ENCODE measurements at regions not wholly inside any gene's neighbourhood (a gene's known extent, or its start where the extent isn't known, plus 50 kb on each side); places are given as distances from the start of the nearest gene placed in this dataset.

DNA sequence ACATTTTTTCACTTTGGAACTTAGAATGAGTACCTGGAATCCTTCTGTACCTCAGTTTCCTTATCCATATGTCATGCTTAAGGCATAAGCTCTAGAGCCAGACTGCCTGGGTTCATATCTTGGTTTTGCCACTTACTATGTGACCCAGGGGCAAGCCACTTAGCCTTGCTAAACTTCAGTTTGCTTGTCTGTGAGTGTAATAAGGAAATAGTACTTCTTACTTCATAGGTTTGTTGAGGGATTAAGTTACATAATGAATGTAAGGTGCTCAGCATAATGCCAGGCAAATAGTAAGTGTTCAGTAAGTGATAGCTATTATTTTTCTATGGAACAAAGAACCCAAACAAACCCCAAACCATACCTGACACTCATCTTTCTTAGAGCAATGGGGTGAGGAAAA lies 225.1 kb downstream of the BCAT1 start:
- Histone ChIP-seq H3K27ac (ENCODE audit: low read depth, low read length) (no peak overlapping the region), H3K9ac (ENCODE audit: low read depth, low read length) (no peak overlapping the region)

DNA sequence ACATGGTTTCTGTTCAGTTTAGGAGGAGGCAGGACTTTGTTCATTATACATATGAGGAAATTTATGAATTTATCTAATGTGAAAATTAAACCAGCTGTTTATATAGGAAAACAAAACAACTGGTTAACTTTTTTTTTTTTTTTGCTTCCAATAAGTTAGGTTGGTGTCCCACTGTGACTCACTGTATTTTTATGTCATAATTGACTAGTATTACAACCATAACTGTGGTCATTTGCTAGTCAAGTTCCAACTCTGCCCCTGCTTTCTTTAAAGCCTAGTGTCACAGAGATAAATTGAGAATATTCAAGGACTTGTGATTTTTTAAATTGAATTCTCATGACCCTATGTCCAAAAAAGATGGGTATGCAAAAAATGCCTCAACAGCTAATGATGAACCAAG lies 227.7 kb downstream of the BCAT1 start:
- Histone ChIP-seq H3K27me3 (ENCODE audit: control insufficient read depth, insufficient read depth, low read length) (no peaks in the 10 kb centered on the region), H3K9me3 (ENCODE audit: control insufficient read depth, insufficient read depth, low read length) (0 out of 2 replicates have a peak, but pooled peaks cover 3% of the 10 kb centered on the region), H3K4me1 (ENCODE audit: control insufficient read depth, insufficient read depth, low read length) (no peaks in the 10 kb centered on the region), H3K27ac (ENCODE audit: low read depth, low read length) (no peak overlapping the region), H3K4me3 (ENCODE audit: low read depth, low read length) (no peak overlapping the region), H3K9ac (ENCODE audit: low read depth, low read length) (no peak overlapping the region), H3K36me3 (ENCODE audit: control insufficient read depth, insufficient read depth, low read length) (no peaks in the 10 kb centered on the region)

More for the DNA sequence above, 225.1 kb downstream of the BCAT1 start:
- 0 out of 2 replicates have a peak, but pooled peaks cover 3% of the 10 kb centered on the region for H3K9me3 ChIP-seq (ENCODE audit: control insufficient read depth, insufficient read depth, low read length)
- no peaks in the 10 kb centered on the region for H3K4me1 ChIP-seq (ENCODE audit: control insufficient read depth, insufficient read depth, low read length)
- H3K4me3 ChIP-seq (ENCODE audit: low read depth, low read length), result no peak overlapping the region
- H3K36me3 ChIP-seq (ENCODE audit: control insufficient read depth, insufficient read depth, low read length), result no peaks in the 10 kb centered on the region
- no peaks in the 10 kb centered on the region for H3K27me3 ChIP-seq (ENCODE audit: control insufficient read depth, insufficient read depth, low read length)

- no peaks in the 10 kb centered on the region for H3K36me3 ChIP-seq (ENCODE audit: control insufficient read depth, insufficient read depth, low read length)
- H3K4me3 ChIP-seq (ENCODE audit: low read depth, low read length), result no peak overlapping the region
- no peaks in the 10 kb centered on the region for H3K27me3 ChIP-seq (ENCODE audit: control insufficient read depth, insufficient read depth, low read length)
- H3K9me3 ChIP-seq (ENCODE audit: control insufficient read depth, insufficient read depth, low read length), result 0 out of 2 replicates have a peak, but pooled peaks cover 3% of the 10 kb centered on the region
- H3K27ac ChIP-seq (ENCODE audit: low read depth, low read length), result no peak overlapping the region
- no peak overlapping the region for H3K9ac ChIP-seq (ENCODE audit: low read depth, low read length)
- no peaks in the 10 kb centered on the region for H3K4me1 ChIP-seq (ENCODE audit: control insufficient read depth, insufficient read depth, low read length)
These were observed 229.6 kb downstream of the BCAT1 start for GRCh38 chr12:24719293-24719721.

- H3K9ac ChIP-seq (ENCODE audit: low read depth, low read length), result no peak overlapping the region
- H3K36me3 ChIP-seq (ENCODE audit: control insufficient read depth, insufficient read depth, low read length), result no peaks in the 10 kb centered on the region
- H3K4me1 ChIP-seq (ENCODE audit: control insufficient read depth, insufficient read depth, low read length), result no peaks in the 10 kb centered on the region
- no peak overlapping the region for H3K27ac ChIP-seq (ENCODE audit: low read depth, low read length)
- H3K27me3 ChIP-seq (ENCODE audit: control insufficient read depth, insufficient read depth, low read length), result no peaks in the 10 kb centered on the region
- 0 out of 2 replicates have a peak, but pooled peaks cover 3% of the 10 kb centered on the region for H3K9me3 ChIP-seq (ENCODE audit: control insufficient read depth, insufficient read depth, low read length)
- H3K4me3 ChIP-seq (ENCODE audit: low read depth, low read length), result no peak overlapping the region
These were observed 230.3 kb downstream of the BCAT1 start for GRCh38 chr12:24718617-24719016.

- Histone ChIP-seq H3K27ac (ENCODE audit: low read depth, low read length) (no peak overlapping the region), H3K4me1 (ENCODE audit: control insufficient read depth, insufficient read depth, low read length) (no peaks in the 10 kb centered on the region), H3K4me3 (ENCODE audit: low read depth, low read length) (no peak overlapping the region), H3K9me3 (ENCODE audit: control insufficient read depth, insufficient read depth, low read length) (no peaks in the 10 kb centered on the region), H3K9ac (ENCODE audit: low read depth, low read length) (no peak overlapping the region), H3K27me3 (ENCODE audit: control insufficient read depth, insufficient read depth, low read length) (no peaks in the 10 kb centered on the region), H3K36me3 (ENCODE audit: control insufficient read depth, insufficient read depth, low read length) (no peaks in the 10 kb centered on the region)
These were observed 234.7 kb downstream of the BCAT1 start for GRCh38 chr12:24714237-24714636.

DNA sequence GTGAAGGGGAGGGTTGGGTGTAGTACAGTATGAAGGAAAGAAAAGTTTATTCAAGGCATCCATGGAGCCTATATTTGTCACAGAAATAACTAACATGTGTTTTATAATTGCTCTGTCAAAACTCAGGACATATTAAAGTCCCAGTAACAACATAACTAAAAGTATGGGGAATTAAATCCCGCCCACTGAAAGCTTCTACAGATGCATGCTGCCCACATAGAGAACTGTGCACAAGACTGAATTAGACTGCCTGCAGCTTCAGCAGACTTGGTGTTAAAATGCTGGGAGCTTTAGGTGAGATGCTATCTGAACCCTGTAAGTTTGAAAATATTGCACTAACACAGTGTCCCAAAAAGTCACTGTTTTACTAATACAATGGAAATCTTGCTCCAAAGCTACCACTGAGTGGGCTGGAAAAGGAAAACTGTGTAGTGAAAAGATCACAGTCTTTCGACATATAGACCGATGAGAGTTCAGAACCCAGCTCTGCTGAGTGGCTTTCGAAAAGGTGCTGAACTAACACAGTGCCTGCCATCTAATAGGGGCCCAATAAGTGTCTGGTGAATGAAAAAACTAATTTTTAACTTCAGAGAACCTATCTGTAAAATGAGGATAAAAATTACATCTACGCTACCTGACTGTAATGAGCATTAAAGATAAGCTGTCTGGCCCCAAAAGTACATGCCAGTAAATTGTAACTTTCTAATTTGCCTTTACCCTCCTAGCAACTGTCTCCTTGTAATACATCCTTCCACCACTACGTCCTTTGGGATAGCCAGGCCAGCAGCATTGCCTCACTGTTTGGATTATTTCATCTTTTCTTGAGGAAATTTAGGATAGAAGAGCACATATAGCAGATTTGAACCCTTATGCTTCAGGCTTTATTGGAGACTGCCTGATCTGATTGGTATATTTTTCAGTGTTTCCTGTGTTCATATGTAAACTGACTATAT lies 237.6 kb downstream of the BCAT1 start:
- Histone ChIP-seq H3K9ac (ENCODE audit: low read depth, low read length) (no peak overlapping the region), H3K4me3 (ENCODE audit: low read depth, low read length) (no peak overlapping the region), H3K27me3 (ENCODE audit: control insufficient read depth, insufficient read depth, low read length) (no peaks in the 10 kb centered on the region), H3K36me3 (ENCODE audit: control insufficient read depth, insufficient read depth, low read length) (no peaks in the 10 kb centered on the region), H3K9me3 (ENCODE audit: control insufficient read depth, insufficient read depth, low read length) (no peaks in the 10 kb centered on the region), H3K4me1 (ENCODE audit: control insufficient read depth, insufficient read depth, low read length) (no peaks in the 10 kb centered on the region), H3K27ac (ENCODE audit: low read depth, low read length) (no peak overlapping the region)

DNA sequence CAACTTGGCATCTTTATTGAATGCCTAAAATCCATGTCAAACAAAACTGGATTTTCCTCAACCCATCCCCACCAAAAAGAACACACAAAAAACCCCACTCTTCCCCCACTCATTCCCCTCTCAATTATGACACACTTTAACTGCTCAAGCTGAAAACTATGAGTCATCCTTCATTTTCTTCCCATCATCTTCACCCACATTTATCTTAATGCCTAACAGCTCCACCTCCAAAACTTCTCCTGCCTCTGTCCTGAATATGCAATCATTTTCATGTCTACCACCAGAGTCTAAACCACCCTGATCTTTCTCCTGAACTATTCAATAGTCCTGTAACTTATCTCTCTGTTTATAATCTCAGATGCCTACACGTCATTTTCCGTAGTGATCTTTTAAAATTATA lies 239.7 kb downstream of the BCAT1 start:
- Histone ChIP-seq H3K27ac (ENCODE audit: low read depth, low read length) (no peak overlapping the region), H3K4me3 (ENCODE audit: low read depth, low read length) (no peak overlapping the region), H3K4me1 (ENCODE audit: control insufficient read depth, insufficient read depth, low read length) (no peaks in the 10 kb centered on the region), H3K9ac (ENCODE audit: low read depth, low read length) (no peak overlapping the region), H3K9me3 (ENCODE audit: control insufficient read depth, insufficient read depth, low read length) (no peaks in the 10 kb centered on the region), H3K27me3 (ENCODE audit: control insufficient read depth, insufficient read depth, low read length) (no peaks in the 10 kb centered on the region), H3K36me3 (ENCODE audit: control insufficient read depth, insufficient read depth, low read length) (no peaks in the 10 kb centered on the region)

- Histone ChIP-seq H3K27ac (ENCODE audit: low read depth, low read length) (no peak overlapping the region), H3K4me3 (ENCODE audit: low read depth, low read length) (no peak overlapping the region), H3K4me1 (ENCODE audit: control insufficient read depth, insufficient read depth, low read length) (no peaks in the 10 kb centered on the region), H3K9me3 (ENCODE audit: control insufficient read depth, insufficient read depth, low read length) (no peaks in the 10 kb centered on the region), H3K9ac (ENCODE audit: low read depth, low read length) (no peak overlapping the region), H3K27me3 (ENCODE audit: control insufficient read depth, insufficient read depth, low read length) (no peaks in the 10 kb centered on the region), H3K36me3 (ENCODE audit: control insufficient read depth, insufficient read depth, low read length) (no peaks in the 10 kb centered on the region)
These were observed 240.2 kb downstream of the BCAT1 start for GRCh38 chr12:24708718-24709117.

- Histone ChIP-seq H3K4me1 (ENCODE audit: control insufficient read depth, insufficient read depth, low read length) (no peaks in the 10 kb centered on the region), H3K4me3 (ENCODE audit: low read depth, low read length) (no peak overlapping the region), H3K9ac (ENCODE audit: low read depth, low read length) (no peak overlapping the region), H3K27me3 (ENCODE audit: control insufficient read depth, insufficient read depth, low read length) (no peaks in the 10 kb centered on the region), H3K9me3 (ENCODE audit: control insufficient read depth, insufficient read depth, low read length) (no peaks in the 10 kb centered on the region), H3K36me3 (ENCODE audit: control insufficient read depth, insufficient read depth, low read length) (no peaks in the 10 kb centered on the region), H3K27ac (ENCODE audit: low read depth, low read length) (no peak overlapping the region)
These were observed 240.9 kb downstream of the BCAT1 start for GRCh38 chr12:24708043-24708442.

- H3K27ac ChIP-seq (ENCODE audit: low read depth, low read length), result no peak overlapping the region
- H3K36me3 ChIP-seq (ENCODE audit: control insufficient read depth, insufficient read depth, low read length), result no peaks in the 10 kb centered on the region
- H3K9me3 ChIP-seq (ENCODE audit: control insufficient read depth, insufficient read depth, low read length), result no peaks in the 10 kb centered on the region
- no peak overlapping the region for H3K9ac ChIP-seq (ENCODE audit: low read depth, low read length)
- no peak overlapping the region for H3K4me3 ChIP-seq (ENCODE audit: low read depth, low read length)
- no peaks in the 10 kb centered on the region for H3K4me1 ChIP-seq (ENCODE audit: control insufficient read depth, insufficient read depth, low read length)
- H3K27me3 ChIP-seq (ENCODE audit: control insufficient read depth, insufficient read depth, low read length), result no peaks in the 10 kb centered on the region
These were observed 241.6 kb downstream of the BCAT1 start for GRCh38 chr12:24707334-24707733.

DNA sequence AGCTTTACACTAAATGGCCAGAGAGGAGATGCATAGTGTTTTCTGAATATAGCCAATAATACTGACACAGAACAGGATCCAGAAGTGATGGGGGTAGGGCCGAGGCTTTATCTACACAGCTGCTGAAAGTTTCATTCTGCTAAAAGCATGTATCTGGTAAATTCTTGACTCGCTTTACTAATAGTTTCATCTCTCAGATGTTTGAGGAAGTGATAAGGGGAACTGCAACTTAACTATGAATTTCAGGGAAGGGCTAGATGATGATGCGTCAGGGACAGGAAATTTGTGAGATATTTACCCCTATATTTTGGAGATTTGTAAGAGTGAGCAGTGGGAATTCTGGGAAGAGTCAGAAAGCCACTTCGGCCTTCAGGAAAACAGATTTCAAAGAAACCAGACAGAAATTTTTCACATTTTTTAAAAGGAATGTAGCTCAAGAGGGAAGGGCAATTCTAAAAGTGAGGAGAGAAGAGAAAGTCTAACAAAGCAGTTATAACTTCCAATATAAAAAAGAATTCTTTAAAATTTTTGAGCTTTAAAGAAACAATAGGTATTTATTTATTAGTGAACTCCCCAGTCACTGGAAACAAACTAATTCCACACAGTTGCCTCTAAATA lies 243.1 kb downstream of the BCAT1 start:
- Histone ChIP-seq H3K9me3 (ENCODE audit: control insufficient read depth, insufficient read depth, low read length) (no peaks in the 10 kb centered on the region), H3K27ac (ENCODE audit: low read depth, low read length) (no peak overlapping the region), H3K4me1 (ENCODE audit: control insufficient read depth, insufficient read depth, low read length) (no peaks in the 10 kb centered on the region), H3K27me3 (ENCODE audit: control insufficient read depth, insufficient read depth, low read length) (no peaks in the 10 kb centered on the region), H3K9ac (ENCODE audit: low read depth, low read length) (no peak overlapping the region), H3K36me3 (ENCODE audit: control insufficient read depth, insufficient read depth, low read length) (no peaks in the 10 kb centered on the region), H3K4me3 (ENCODE audit: low read depth, low read length) (no peak overlapping the region)

Measured in HUES48 (cell line).